Vagina (tissue), 2 donors: ENCODE measurements at regions not wholly inside any gene's neighbourhood (a gene's known extent, or its start where the extent isn't known, plus 50 kb on each side); places are given as distances from the start of the nearest gene placed in this dataset.

ENCODE experiments used
- DNase-seq, 2 donors: peaks; one replicate each; pipeline ENCODE4 v3.0.0-alpha.2; 2017; ENCODE audit errors: extremely low spot score in 2 of 2
- H3K27ac ChIP-seq: fragments of 200-600 bp; sonication (generic); one replicate; pipeline ENCODE4 v1.5.1; 2019
- H3K27me3 ChIP-seq: fragments of 200-600 bp; sonication (generic); one replicate; pipeline ENCODE4 v1.5.1; 2019
- H3K36me3 ChIP-seq, 2 donors: fragments of 200-600 bp; sonication (generic); one replicate each; pipeline ENCODE4 v1.5.1; 2017 to 2019
- H3K4me1 ChIP-seq: fragments of 200-600 bp; sonication (generic); one replicate; pipeline ENCODE4 v1.5.1; 2019
- H3K4me3 ChIP-seq, 2 donors: fragments of 200-600 bp; sonication (generic); 1 replicate in 1 of 2; 2 replicates in 1 of 2; pipeline ENCODE4 v1.5.1; 2016 to 2019
- H3K9me3 ChIP-seq: fragments of 200-600 bp; sonication (generic); one replicate; pipeline ENCODE4 v1.5.1; 2019
- CTCF ChIP-seq, 3 experiments: fragments of 450-650 bp in 2 of 3; fragments of 200-600 bp in 1 of 3; sonication (generic) in 1 of 3; IDR thresholded peaks; one replicate each; pipeline ENCODE4 v1.5.1; 2017 to 2019; ENCODE audit warnings: antibody characterized with exemption in 3 of 3, mild to moderate bottlenecking in 2 of 3, moderate library complexity in 2 of 3
- POLR2A ChIP-seq, 2 donors: fragments of 450-650 bp; IDR thresholded peaks; one replicate each; pipeline ENCODE4 v1.6.1; 2017; ENCODE audit warnings: antibody characterized with exemption in 2 of 2, mild to moderate bottlenecking in 2 of 2, moderate library complexity in 2 of 2
- POLR2AphosphoS5 ChIP-seq, 2 donors: sonication (generic); formaldehyde crosslinking; IDR thresholded peaks; one replicate each; pipeline ENCODE4 v1.9.0; 2017; ENCODE audit warnings: antibody characterized with exemption in 2 of 2, mild to moderate bottlenecking in 2 of 2, low read depth in 1 of 2; ENCODE audit not compliant: insufficient read depth in 1 of 2
- intact Hi-C: fragments of 100-400 bp; cut with DNase I; formaldehyde crosslinking; loops from one replicate; pipeline ENCODE4 v1.15.1; 2023

GRCh38 chr6:167396659-167397490 lies 72.0 kb downstream of the TTLL2 start:
- Histone ChIP-seq H3K27me3 (no peaks in the 10 kb centered on the region), H3K4me1 (no peaks in the 10 kb centered on the region), H3K36me3 (no peaks in the 10 kb centered on the region), H3K27ac (no peak overlapping the region), H3K9me3 (no peaks in the 10 kb centered on the region), H3K4me3 (no peak overlapping the region)
- intact Hi-C loops = no loop called here
- peak; percentile 61 to 84 for DNase-seq
- TF ChIP-seq POLR2AphosphoS5 (IDR thresholded peaks at IDR 0.05; ENCODE audit: insufficient read depth in 1 of 2, low read depth in 1 of 2) (no peak), CTCF (IDR thresholded peaks at IDR 0.05) (no peak), POLR2A (IDR thresholded peaks at IDR 0.05) (no peak)

- no peak overlapping the region for H3K27ac ChIP-seq
- no peak for TF ChIP-seq POLR2A (IDR thresholded peaks at IDR 0.05)
- no peak for TF ChIP-seq POLR2AphosphoS5 (IDR thresholded peaks at IDR 0.05; ENCODE audit: insufficient read depth in 1 of 2, low read depth in 1 of 2)
- no peak for TF ChIP-seq CTCF (IDR thresholded peaks at IDR 0.05)
- intact Hi-C loops = no loop called here
Observed at GRCh38 chr6:167397712-167398111, 72.8 kb downstream of the TTLL2 start.

DNA sequence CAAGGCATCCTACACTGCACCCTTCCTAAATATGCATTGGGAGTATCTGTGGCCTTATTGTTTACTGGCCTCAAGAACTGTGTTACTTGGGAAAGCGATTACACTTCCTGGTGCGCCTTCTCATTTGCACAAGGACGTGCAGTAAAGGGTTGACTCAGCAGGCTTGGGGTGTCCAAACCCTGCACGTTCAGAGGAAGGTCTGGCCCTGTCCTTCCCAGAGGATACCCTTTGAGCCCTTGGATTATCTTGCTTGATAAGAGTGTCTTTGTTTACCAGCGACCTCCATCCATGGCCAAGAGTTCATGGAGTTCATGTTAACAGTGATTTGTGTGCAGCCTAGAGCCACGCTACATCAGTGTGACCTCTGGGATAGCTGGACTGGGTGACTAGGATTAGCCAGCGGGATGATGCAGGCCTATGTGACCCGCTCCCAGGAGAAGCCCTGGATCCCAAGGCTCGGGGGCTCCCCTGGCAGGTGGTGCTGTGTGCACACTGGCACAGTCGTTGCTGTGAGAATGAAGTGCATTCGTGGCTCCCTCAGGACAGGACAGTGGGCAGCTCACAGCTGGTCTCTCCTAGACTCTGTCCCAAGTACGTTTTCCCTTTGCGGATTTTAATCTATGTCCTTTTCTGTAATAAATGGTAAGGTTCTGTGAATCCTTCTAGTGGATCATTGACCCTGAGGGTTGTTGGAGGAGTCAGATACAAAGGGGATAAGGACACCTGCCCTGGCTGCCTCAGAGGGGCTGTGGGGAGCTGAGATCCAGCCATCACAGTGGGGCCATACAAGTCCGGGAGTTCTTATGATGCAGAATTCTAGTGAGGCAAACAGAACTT lies 73.5 kb downstream of the TTLL2 start:
- Histone ChIP-seq H3K27me3 (no peaks in the 10 kb centered on the region), H3K36me3 (no peaks in the 10 kb centered on the region), H3K4me1 (no peaks in the 10 kb centered on the region), H3K27ac (no peak overlapping the region), H3K4me3 (no peak overlapping the region), H3K9me3 (no peaks in the 10 kb centered on the region)
- TF ChIP-seq POLR2AphosphoS5 (IDR thresholded peaks at IDR 0.05; ENCODE audit: insufficient read depth in 1 of 2, low read depth in 1 of 2) = no peak
- TF ChIP-seq POLR2A (IDR thresholded peaks at IDR 0.05) = no peak
- TF ChIP-seq CTCF (IDR thresholded peaks at IDR 0.05) = no peak
- DNase-seq = peak; percentile 49 to 87
- intact Hi-C loops = no loop called here

More at GRCh38 chr6:167397712-167398111, 72.8 kb downstream of the TTLL2 start:
- no peaks in the 10 kb centered on the region for H3K36me3 ChIP-seq
- no peak overlapping the region for H3K4me3 ChIP-seq
- peak in 1 of 2 donors; percentile 78 for DNase-seq
- no peaks in the 10 kb centered on the region for H3K27me3 ChIP-seq
- H3K4me1 ChIP-seq = no peaks in the 10 kb centered on the region
- no peaks in the 10 kb centered on the region for H3K9me3 ChIP-seq

DNA sequence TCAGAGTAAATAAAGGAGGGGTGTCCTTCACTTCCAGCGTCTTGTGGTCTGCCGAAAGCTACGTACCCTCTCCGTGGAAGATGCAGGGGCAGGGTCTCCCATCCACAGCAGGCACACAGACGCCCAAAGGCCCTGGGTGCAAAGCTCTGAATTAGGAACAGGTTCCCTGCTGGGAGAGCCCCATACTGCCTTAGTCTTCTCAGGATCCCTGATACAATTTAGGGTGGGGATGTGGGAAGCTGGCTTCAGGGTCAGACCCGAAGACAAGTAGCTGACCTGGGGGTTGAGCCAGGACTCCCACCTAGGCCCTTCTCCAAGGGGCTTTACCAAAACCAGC lies 74.1 kb downstream of the TTLL2 start:
- intact Hi-C loops = no loop called here
- H3K4me1 ChIP-seq = no peaks in the 10 kb centered on the region
- no peak overlapping the region for H3K4me3 ChIP-seq
- H3K9me3 ChIP-seq = no peaks in the 10 kb centered on the region
- peak; percentile 71 to 85 for DNase-seq
- H3K27ac ChIP-seq = no peak overlapping the region
- H3K27me3 ChIP-seq = no peaks in the 10 kb centered on the region
- TF ChIP-seq CTCF (IDR thresholded peaks at IDR 0.05) = no peak
- H3K36me3 ChIP-seq = no peaks in the 10 kb centered on the region

DNA sequence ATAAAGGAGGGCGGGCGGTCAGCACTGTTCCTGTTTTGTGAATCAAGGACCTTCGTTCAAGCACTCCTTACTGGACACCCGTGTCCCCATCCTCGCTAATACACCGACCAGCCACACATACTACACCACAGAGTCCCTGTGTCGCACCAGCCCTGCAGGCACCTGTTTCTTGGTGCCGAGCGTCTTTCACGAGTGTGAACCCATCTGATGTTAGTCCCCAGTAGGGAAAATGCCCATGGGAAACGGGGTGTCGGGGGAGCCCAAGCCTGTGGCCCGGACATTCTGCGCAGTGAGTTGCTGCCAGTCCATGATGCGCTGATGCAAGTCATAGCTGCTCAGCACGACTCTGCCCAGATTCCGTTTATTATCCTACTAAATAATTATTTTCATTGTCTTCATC lies 74.7 kb downstream of the TTLL2 start:
- Histone ChIP-seq H3K4me3 (no peak overlapping the region), H3K27ac (no peak overlapping the region), H3K9me3 (no peaks in the 10 kb centered on the region), H3K36me3 (no peaks in the 10 kb centered on the region), H3K4me1 (no peaks in the 10 kb centered on the region), H3K27me3 (no peaks in the 10 kb centered on the region)
- TF ChIP-seq POLR2A (IDR thresholded peaks at IDR 0.05) (no peak), CTCF (IDR thresholded peaks at IDR 0.05) (no peak), POLR2AphosphoS5 (IDR thresholded peaks at IDR 0.05; ENCODE audit: insufficient read depth in 1 of 2, low read depth in 1 of 2) (no peak)
- intact Hi-C loops = no loop called here
- DNase-seq = peak in 1 of 2 donors; percentile 65
